Suprapubic skin (tissue), 4 donors: ENCODE measurements at regions not wholly inside any gene's neighbourhood (a gene's known extent, or its start where the extent isn't known, plus 50 kb on each side); places are given as distances from the start of the nearest gene placed in this dataset.

Source experiments
- DNase-seq, 2 donors: peaks; one replicate each; pipeline ENCODE4 v3.0.0-alpha.2; 2019; ENCODE audit warnings: low spot score in 2 of 2
- H3K27ac ChIP-seq: fragments of 200-600 bp; sonication (generic); one replicate; pipeline ENCODE4 v1.5.1; 2019
- H3K27me3 ChIP-seq: fragments of 200-600 bp; sonication (generic); one replicate; pipeline ENCODE4 v1.5.1; 2019
- H3K36me3 ChIP-seq: fragments of 200-600 bp; sonication (generic); one replicate; pipeline ENCODE4 v1.5.1; 2019
- H3K4me1 ChIP-seq: fragments of 200-600 bp; sonication (generic); one replicate; pipeline ENCODE4 v1.5.1; 2019
- H3K4me3 ChIP-seq: fragments of 200-600 bp; sonication (generic); one replicate; pipeline ENCODE4 v1.5.1; 2019; ENCODE audit warnings: mild to moderate bottlenecking
- H3K9me3 ChIP-seq: fragments of 200-600 bp; sonication (generic); one replicate; pipeline ENCODE4 v1.5.1; 2019
- CTCF ChIP-seq, 2 donors: fragments of 200-600 bp in 1 of 2; fragments of 450-650 bp in 1 of 2; sonication (generic) in 1 of 2; IDR thresholded peaks; one replicate each; pipeline ENCODE4 v1.5.1; 2016 to 2019; ENCODE audit warnings: antibody characterized with exemption in 2 of 2, mild to moderate bottlenecking in 1 of 2, moderate library complexity in 1 of 2
- EP300 ChIP-seq: sonication (generic); formaldehyde crosslinking; IDR thresholded peaks from one replicate; pipeline ENCODE4 v1.6.1; 2017; ENCODE audit warnings: antibody characterized with exemption
- POLR2A ChIP-seq, 2 donors: fragments of 450-650 bp; IDR thresholded peaks; one replicate each; pipeline ENCODE4 v1.6.1; 2017; ENCODE audit warnings: antibody characterized with exemption in 2 of 2, mild to moderate bottlenecking in 2 of 2, moderate library complexity in 2 of 2
- POLR2AphosphoS5 ChIP-seq, 3 donors: sonication (generic); formaldehyde crosslinking; IDR thresholded peaks; one replicate each; pipeline ENCODE4 v1.6.1; 2017; ENCODE audit warnings: antibody characterized with exemption in 3 of 3
- WGBS: methylation state at CpG from one replicate; pipeline ENCODE4 v1.1.5; 2018; 5-methylcytosine and 5-hydroxymethylcytosine counted together

- 67% methylated on average over 7 of the region's 7 CpGs for WGBS
- Histone ChIP-seq H3K4me1 (no peaks in the 10 kb centered on the region), H3K4me3 (no peak overlapping the region), H3K9me3 (no peaks in the 10 kb centered on the region), H3K27me3 (no peaks in the 10 kb centered on the region), H3K36me3 (no peaks in the 10 kb centered on the region), H3K27ac (no peak overlapping the region)
- no peak for DNase-seq
- TF ChIP-seq EP300: no peak
- no peak for TF ChIP-seq POLR2A (IDR thresholded peaks at IDR 0.05)
- no peak for TF ChIP-seq CTCF (IDR thresholded peaks at IDR 0.05)
- TF ChIP-seq POLR2AphosphoS5 (IDR thresholded peaks at IDR 0.05): no peak
Measured at GRCh38 chr13:34617473-34618083, 324.5 kb upstream of the NBEA start.

- no peak for DNase-seq
- Histone ChIP-seq H3K4me3 (no peak overlapping the region), H3K27me3 (no peaks in the 10 kb centered on the region), H3K27ac (no peak overlapping the region), H3K4me1 (no peaks in the 10 kb centered on the region), H3K9me3 (no peaks in the 10 kb centered on the region), H3K36me3 (no peaks in the 10 kb centered on the region)
- no peak for TF ChIP-seq POLR2A (IDR thresholded peaks at IDR 0.05)
- no peak for TF ChIP-seq EP300
- TF ChIP-seq CTCF (IDR thresholded peaks at IDR 0.05): no peak
- TF ChIP-seq POLR2AphosphoS5 (IDR thresholded peaks at IDR 0.05): no peak
- WGBS: 90% methylated on average over 5 of the region's 5 CpGs
Measured at GRCh38 chr13:34618654-34619053, 323.4 kb upstream of the NBEA start.

- no peak overlapping the region for H3K27ac ChIP-seq
- no peak for TF ChIP-seq EP300
- no peak for TF ChIP-seq POLR2AphosphoS5 (IDR thresholded peaks at IDR 0.05)
- TF ChIP-seq POLR2A (IDR thresholded peaks at IDR 0.05): no peak
- no peak for TF ChIP-seq CTCF (IDR thresholded peaks at IDR 0.05)
- DNase-seq: no peak
- WGBS: 85% methylated on average over 5 of the region's 5 CpGs
- H3K4me1 ChIP-seq: no peaks in the 10 kb centered on the region
- no peak overlapping the region for H3K4me3 ChIP-seq
- H3K36me3 ChIP-seq: no peaks in the 10 kb centered on the region
- H3K27me3 ChIP-seq: no peaks in the 10 kb centered on the region
- H3K9me3 ChIP-seq: no peaks in the 10 kb centered on the region
Measured at GRCh38 chr13:34619326-34619725, 322.7 kb upstream of the NBEA start.

GRCh38 chr13:34620074-34620850, 321.8 kb upstream of the NBEA start:
- H3K27ac ChIP-seq: no peak overlapping the region
- 52% methylated on average over 7 of the region's 7 CpGs for WGBS
- TF ChIP-seq POLR2AphosphoS5 (IDR thresholded peaks at IDR 0.05): no peak
- no peak for TF ChIP-seq CTCF (IDR thresholded peaks at IDR 0.05)
- no peak for TF ChIP-seq POLR2A (IDR thresholded peaks at IDR 0.05)
- TF ChIP-seq EP300: no peak

GRCh38 chr13:34620862-34621261, 321.2 kb upstream of the NBEA start:
- Histone ChIP-seq H3K27me3 (no peaks in the 10 kb centered on the region), H3K27ac (no peak overlapping the region), H3K9me3 (no peaks in the 10 kb centered on the region), H3K4me3 (no peak overlapping the region), H3K36me3 (no peaks in the 10 kb centered on the region), H3K4me1 (no peaks in the 10 kb centered on the region)
- no peak for TF ChIP-seq CTCF (IDR thresholded peaks at IDR 0.05)
- no peak for TF ChIP-seq POLR2A (IDR thresholded peaks at IDR 0.05)
- no peak for TF ChIP-seq EP300
- TF ChIP-seq POLR2AphosphoS5 (IDR thresholded peaks at IDR 0.05): no peak
- no peak for DNase-seq
- WGBS: 79% methylated on average over 1 of the region's 1 CpG

More at GRCh38 chr13:34620074-34620850, 321.8 kb upstream of the NBEA start:
- H3K4me1 ChIP-seq: no peaks in the 10 kb centered on the region
- H3K36me3 ChIP-seq: no peaks in the 10 kb centered on the region
- no peaks in the 10 kb centered on the region for H3K9me3 ChIP-seq
- DNase-seq: no peak
- H3K27me3 ChIP-seq: no peaks in the 10 kb centered on the region
- H3K4me3 ChIP-seq: no peak overlapping the region
